ENCODE measurements at regions not wholly inside any gene's neighbourhood (a gene's known extent, or its start where the extent isn't known, plus 50 kb on each side); places are given as distances from the start of the nearest gene placed in this dataset.

DNA sequence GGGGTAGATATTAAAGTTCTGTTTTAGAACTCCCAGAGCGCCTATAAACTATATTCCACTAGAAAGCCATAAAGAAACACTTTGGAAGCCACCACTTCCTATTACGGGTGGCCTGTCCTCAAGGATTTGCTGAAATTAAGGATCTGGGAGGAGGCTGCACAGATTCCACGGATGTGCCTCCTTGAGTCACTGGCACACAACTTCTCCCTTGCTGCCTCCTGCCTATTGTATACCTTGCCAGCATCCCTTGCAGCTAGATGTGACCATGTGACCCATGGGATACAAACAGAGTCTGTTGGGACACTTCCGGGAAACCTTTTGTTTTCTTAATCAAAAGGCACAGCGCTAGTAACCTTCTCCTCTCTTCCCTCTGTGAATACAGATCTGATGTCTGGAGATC lies 263.0 kb downstream of the C16orf95 start:
- TF ChIP-seq TAF1 (IDR thresholded peaks at IDR 0.05; ENCODE audit: borderline replicate concordance, insufficient read depth, low read length) (no peak), FOXP2 (optimal IDR thresholded peaks at IDR 0.05; ENCODE audit: borderline replicate concordance, extremely low read depth, extremely low read length, insufficient read depth) (no peak), REST (IDR thresholded peaks at IDR 0.05; ENCODE audit: insufficient read depth in 1 of 2, low read depth in 2 of 2, low read length in 2 of 2) (no peak)
